ENCODE measurements at regions not wholly inside any gene's neighbourhood (a gene's known extent, or its start where the extent isn't known, plus 50 kb on each side); places are given as distances from the start of the nearest gene placed in this dataset.

DNA sequence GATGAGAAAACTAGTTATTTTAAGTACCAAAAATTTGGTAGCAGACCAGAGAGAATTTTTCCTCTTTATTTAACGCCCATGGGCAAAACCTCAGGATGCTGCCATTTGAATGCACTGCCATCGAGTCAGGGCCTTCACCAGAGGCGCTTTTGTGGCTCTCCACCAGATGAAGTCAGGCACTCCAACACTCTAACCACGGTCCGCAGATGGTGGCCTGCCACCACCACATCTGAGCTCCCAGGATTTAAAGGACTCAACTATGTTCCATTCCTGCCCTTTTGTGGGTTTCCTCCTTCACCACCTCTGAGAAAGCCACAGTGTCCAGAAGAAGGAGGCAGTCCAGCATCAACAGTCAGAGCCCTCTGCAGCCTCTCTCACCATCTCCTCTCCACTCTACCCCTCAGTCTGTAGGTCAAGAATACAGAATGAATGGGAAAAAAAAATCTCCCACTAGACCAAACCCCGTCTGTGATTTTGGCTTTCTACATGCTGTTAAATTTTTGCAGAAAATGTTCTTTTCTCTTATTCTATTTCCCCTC lies 647.4 kb downstream of the USP25 start:
- no peaks in the 10 kb centered on the region for H3K9me3 ChIP-seq (ENCODE audit: control insufficient read depth in 2 of 2, low read length in 2 of 2)
- H3K4me1 ChIP-seq (ENCODE audit: control insufficient read depth, insufficient read depth, low read length), result peaks cover 7% of the 10 kb centered on the region
- no peaks in the 10 kb centered on the region for H3K36me3 ChIP-seq (ENCODE audit: control insufficient read depth in 2 of 2, insufficient read depth in 2 of 2, low read length in 2 of 2)
- no peak overlapping the region for H3K4me3 ChIP-seq (ENCODE audit: low read length in 2 of 2)
- no peaks in the 10 kb centered on the region for H3K27me3 ChIP-seq (ENCODE audit: control insufficient read depth in 1 of 2, insufficient read depth in 2 of 2, low read length in 2 of 2)
- no peak overlapping the region for H3K9ac ChIP-seq (ENCODE audit: low read length in 2 of 2)
- H3K27ac ChIP-seq (ENCODE audit: low read length), result peak overlapping the region; percentile 18

DNA sequence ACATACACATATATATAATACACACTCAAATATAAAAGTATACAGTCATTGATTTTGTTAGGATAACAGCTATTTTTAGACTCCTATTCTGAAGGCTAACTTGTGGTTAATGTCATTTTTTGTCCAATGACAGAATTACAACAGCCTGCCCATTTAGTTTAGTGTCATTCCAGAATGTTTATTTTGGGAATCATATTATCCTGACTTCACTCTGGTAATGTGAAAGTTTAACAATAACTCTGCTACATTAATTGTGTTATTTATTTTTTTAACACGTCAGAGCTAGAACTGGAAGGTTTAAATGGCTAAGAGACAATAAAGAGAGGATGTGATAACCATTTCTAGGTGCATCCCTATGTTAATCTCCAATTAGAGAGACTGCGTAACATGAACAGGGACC lies 648.1 kb downstream of the USP25 start:
- Histone ChIP-seq H3K27me3 (ENCODE audit: control insufficient read depth in 1 of 2, insufficient read depth in 2 of 2, low read length in 2 of 2) (no peaks in the 10 kb centered on the region), H3K4me3 (ENCODE audit: low read length in 2 of 2) (no peak overlapping the region), H3K9ac (ENCODE audit: low read length in 2 of 2) (no peak overlapping the region), H3K9me3 (ENCODE audit: control insufficient read depth in 2 of 2, low read length in 2 of 2) (no peaks in the 10 kb centered on the region), H3K4me1 (ENCODE audit: control insufficient read depth, insufficient read depth, low read length) (peaks cover 7% of the 10 kb centered on the region), H3K27ac (ENCODE audit: low read length) (no peak overlapping the region), H3K36me3 (ENCODE audit: control insufficient read depth in 2 of 2, insufficient read depth in 2 of 2, low read length in 2 of 2) (no peaks in the 10 kb centered on the region)

DNA sequence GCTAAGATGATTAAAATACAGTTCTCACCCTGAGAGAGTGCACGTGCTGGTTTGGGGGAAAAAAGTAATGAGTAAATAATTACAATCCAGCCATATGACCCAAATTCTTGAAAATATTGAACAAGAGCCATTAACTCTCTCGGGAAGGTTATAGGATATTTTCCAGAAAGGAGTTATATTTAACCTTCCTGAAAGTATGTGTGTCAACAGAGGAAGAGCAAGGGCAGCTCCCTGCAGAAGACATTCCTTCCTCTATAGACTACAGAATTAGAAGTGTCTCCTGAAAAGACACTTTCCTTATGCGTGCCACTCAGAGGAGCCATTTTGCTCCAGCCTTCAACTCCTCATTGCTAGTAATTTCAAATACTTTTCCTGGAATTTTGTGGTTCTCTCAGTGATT lies 648.7 kb downstream of the USP25 start:
- Histone ChIP-seq H3K9me3 (ENCODE audit: control insufficient read depth in 2 of 2, low read length in 2 of 2) (no peaks in the 10 kb centered on the region), H3K27me3 (ENCODE audit: control insufficient read depth in 1 of 2, insufficient read depth in 2 of 2, low read length in 2 of 2) (no peaks in the 10 kb centered on the region), H3K4me3 (ENCODE audit: low read length in 2 of 2) (no peak overlapping the region), H3K9ac (ENCODE audit: low read length in 2 of 2) (no peak overlapping the region), H3K36me3 (ENCODE audit: control insufficient read depth in 2 of 2, insufficient read depth in 2 of 2, low read length in 2 of 2) (no peaks in the 10 kb centered on the region), H3K27ac (ENCODE audit: low read length) (no peak overlapping the region), H3K4me1 (ENCODE audit: control insufficient read depth, insufficient read depth, low read length) (peaks cover 7% of the 10 kb centered on the region)

DNA sequence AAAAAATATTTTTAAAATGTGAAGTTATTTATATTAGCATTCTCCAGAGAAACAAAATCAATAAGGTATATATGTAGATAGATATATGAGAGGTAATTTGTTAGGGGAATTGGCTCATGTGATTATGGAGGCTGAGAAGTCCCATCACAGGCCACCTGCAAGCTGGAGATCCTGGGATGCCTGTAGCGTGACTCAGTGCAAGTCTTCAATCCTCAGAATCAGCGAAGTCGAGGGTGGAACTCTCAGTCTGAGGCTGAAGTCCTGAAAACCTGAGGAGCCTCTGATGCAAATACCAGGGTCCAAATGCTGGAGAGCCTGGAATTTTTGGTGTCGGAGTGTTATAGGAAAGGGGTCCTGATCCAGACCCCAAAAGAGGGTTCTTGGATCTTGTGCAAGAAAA lies 658.5 kb downstream of the USP25 start:
- H3K36me3 ChIP-seq (ENCODE audit: control insufficient read depth in 2 of 2, insufficient read depth in 2 of 2, low read length in 2 of 2), result no peaks in the 10 kb centered on the region
- no peaks in the 10 kb centered on the region for H3K27me3 ChIP-seq (ENCODE audit: control insufficient read depth in 1 of 2, insufficient read depth in 2 of 2, low read length in 2 of 2)
- H3K9me3 ChIP-seq (ENCODE audit: control insufficient read depth in 2 of 2, low read length in 2 of 2), result no peaks in the 10 kb centered on the region
- no peak overlapping the region for H3K9ac ChIP-seq (ENCODE audit: low read length in 2 of 2)
- no peaks in the 10 kb centered on the region for H3K4me1 ChIP-seq (ENCODE audit: control insufficient read depth, insufficient read depth, low read length)
- H3K4me3 ChIP-seq (ENCODE audit: low read length in 2 of 2), result no peak overlapping the region
- H3K27ac ChIP-seq (ENCODE audit: low read length), result no peak overlapping the region

DNA sequence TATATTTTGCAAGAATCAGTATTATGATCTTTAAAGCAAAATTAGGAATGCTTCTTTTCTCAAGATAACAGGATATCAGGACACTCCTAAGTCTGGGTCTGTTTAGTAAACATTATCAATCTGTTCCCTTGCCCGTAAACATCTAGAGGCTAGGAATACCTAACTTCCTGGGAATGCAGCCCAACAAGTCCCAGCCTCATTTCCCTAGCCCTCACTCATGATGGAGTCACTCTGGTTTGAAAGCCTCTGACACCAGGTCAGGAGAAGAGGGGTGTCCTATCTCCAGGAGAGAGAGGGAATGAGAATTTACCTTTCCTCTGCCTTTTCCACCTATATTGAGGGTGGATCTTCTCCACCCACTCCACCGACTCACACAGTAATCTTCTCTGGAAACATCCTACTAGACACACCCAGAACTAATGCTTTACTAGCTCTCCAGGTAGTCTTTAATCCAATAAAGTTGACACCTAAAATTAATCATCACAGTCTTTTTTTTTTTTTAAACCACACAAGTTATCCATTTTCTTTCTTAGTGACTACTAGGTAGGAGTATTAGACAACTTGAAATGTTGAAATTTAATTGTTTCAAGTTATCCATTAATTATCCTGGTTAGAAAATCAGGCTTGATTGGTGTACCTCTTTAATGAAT lies 659.3 kb downstream of the USP25 start:
- no peaks in the 10 kb centered on the region for H3K4me1 ChIP-seq (ENCODE audit: control insufficient read depth, insufficient read depth, low read length)
- no peak overlapping the region for H3K9ac ChIP-seq (ENCODE audit: low read length in 2 of 2)
- no peaks in the 10 kb centered on the region for H3K9me3 ChIP-seq (ENCODE audit: control insufficient read depth in 2 of 2, low read length in 2 of 2)
- no peak overlapping the region for H3K4me3 ChIP-seq (ENCODE audit: low read length in 2 of 2)
- H3K36me3 ChIP-seq (ENCODE audit: control insufficient read depth in 2 of 2, insufficient read depth in 2 of 2, low read length in 2 of 2), result no peaks in the 10 kb centered on the region
- H3K27me3 ChIP-seq (ENCODE audit: control insufficient read depth in 1 of 2, insufficient read depth in 2 of 2, low read length in 2 of 2), result no peaks in the 10 kb centered on the region
- H3K27ac ChIP-seq (ENCODE audit: low read length), result no peak overlapping the region

DNA sequence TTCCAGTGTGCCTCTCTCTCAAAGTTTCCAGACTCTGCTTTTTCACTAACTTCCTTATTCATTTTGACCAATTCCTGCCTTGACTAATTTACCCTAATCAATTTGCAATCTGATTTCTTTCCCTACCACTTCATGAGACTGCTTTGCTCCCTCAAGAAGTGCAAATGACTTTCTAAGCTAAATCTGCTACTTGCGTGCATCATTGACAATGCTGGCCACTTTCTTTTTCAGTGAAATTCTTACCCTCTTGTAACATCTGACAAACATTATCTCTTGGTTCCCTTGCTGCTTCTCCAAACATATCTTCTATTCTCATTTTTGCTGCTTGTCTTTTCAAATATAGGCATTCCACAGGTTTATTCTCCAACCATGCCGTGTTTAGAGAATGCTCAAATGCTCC lies 659.9 kb downstream of the USP25 start:
- no peaks in the 10 kb centered on the region for H3K36me3 ChIP-seq (ENCODE audit: control insufficient read depth in 2 of 2, insufficient read depth in 2 of 2, low read length in 2 of 2)
- no peaks in the 10 kb centered on the region for H3K27me3 ChIP-seq (ENCODE audit: control insufficient read depth in 1 of 2, insufficient read depth in 2 of 2, low read length in 2 of 2)
- no peak overlapping the region for H3K4me3 ChIP-seq (ENCODE audit: low read length in 2 of 2)
- H3K27ac ChIP-seq (ENCODE audit: low read length), result no peak overlapping the region
- H3K4me1 ChIP-seq (ENCODE audit: control insufficient read depth, insufficient read depth, low read length), result no peaks in the 10 kb centered on the region
- no peak overlapping the region for H3K9ac ChIP-seq (ENCODE audit: low read length in 2 of 2)
- no peaks in the 10 kb centered on the region for H3K9me3 ChIP-seq (ENCODE audit: control insufficient read depth in 2 of 2, low read length in 2 of 2)

DNA sequence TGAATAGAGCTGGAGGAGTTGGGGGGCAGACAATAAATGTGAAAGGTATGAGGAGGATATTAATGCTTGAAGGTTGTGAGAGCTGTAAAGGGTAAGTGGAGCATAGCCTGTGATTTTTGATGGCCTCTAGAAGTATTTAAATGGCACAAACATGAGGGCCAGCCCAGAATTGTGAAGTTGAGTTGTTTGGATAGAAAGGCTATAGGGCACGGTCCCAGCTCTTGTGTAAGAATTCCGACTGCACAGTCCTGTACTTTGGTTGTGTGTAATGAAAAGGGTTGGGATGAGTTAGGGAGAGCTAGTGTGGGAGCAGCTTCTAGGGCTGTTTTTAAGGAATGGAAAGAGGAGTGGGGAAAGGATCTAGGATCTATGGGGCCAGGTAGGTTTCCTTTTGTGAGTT lies 665.5 kb downstream of the USP25 start:
- Histone ChIP-seq H3K4me3 (ENCODE audit: low read length in 2 of 2) (no peak overlapping the region), H3K27ac (ENCODE audit: low read length) (no peak overlapping the region), H3K9ac (ENCODE audit: low read length in 2 of 2) (no peak overlapping the region), H3K27me3 (ENCODE audit: control insufficient read depth in 1 of 2, insufficient read depth in 2 of 2, low read length in 2 of 2) (no peaks in the 10 kb centered on the region), H3K4me1 (ENCODE audit: control insufficient read depth, insufficient read depth, low read length) (no peaks in the 10 kb centered on the region), H3K9me3 (ENCODE audit: control insufficient read depth in 2 of 2, low read length in 2 of 2) (no peaks in the 10 kb centered on the region), H3K36me3 (ENCODE audit: control insufficient read depth in 2 of 2, insufficient read depth in 2 of 2, low read length in 2 of 2) (no peaks in the 10 kb centered on the region)

DNA sequence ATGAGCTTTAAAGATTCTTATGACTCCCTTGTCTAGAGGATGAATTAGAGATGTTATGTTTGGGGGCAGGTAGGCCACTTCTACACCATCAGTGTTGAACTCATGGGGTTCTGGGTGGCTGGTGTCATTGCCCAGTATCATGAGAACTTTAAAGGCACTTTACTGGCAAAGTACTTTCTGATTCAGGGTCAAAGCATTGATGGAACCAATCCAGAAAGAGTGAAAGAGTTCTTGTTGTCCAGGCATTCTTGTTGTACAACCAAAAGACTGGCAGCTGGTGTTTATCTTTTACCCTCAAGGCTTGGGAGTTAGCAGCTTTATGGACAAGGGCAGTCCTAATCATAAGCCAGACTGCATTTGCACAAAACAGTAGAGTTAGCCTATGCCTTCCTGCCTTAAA lies 673.0 kb downstream of the USP25 start:
- H3K27ac ChIP-seq (ENCODE audit: low read length), result no peak overlapping the region
- no peaks in the 10 kb centered on the region for H3K9me3 ChIP-seq (ENCODE audit: control insufficient read depth in 2 of 2, low read length in 2 of 2)
- no peaks in the 10 kb centered on the region for H3K36me3 ChIP-seq (ENCODE audit: control insufficient read depth in 2 of 2, insufficient read depth in 2 of 2, low read length in 2 of 2)
- no peak overlapping the region for H3K9ac ChIP-seq (ENCODE audit: low read length in 2 of 2)
- no peaks in the 10 kb centered on the region for H3K27me3 ChIP-seq (ENCODE audit: control insufficient read depth in 1 of 2, insufficient read depth in 2 of 2, low read length in 2 of 2)
- H3K4me1 ChIP-seq (ENCODE audit: control insufficient read depth, insufficient read depth, low read length), result no peaks in the 10 kb centered on the region
- H3K4me3 ChIP-seq (ENCODE audit: low read length in 2 of 2), result no peak overlapping the region

DNA sequence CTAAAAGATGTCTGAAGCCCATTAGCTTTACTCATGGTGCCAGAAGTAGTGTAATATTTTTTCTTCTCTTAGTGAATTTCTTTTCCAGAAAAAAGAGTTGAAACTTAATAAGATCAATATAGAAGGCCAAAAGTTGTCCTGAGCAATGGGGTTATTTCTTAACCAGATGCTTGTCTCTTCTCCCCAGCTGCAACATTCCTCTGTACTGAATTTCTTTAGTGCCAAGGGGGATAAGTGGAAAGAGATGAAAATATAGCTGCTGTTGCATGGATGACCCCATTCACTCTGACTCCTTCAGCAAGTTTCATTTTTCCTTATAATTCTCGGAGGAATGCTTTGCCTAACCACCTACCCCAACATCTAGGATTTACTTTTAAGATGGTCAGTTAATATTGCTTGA lies 675.0 kb downstream of the USP25 start:
- H3K4me1 ChIP-seq (ENCODE audit: control insufficient read depth, insufficient read depth, low read length), result no peaks in the 10 kb centered on the region
- H3K9ac ChIP-seq (ENCODE audit: low read length in 2 of 2), result no peak overlapping the region
- H3K27me3 ChIP-seq (ENCODE audit: control insufficient read depth in 1 of 2, insufficient read depth in 2 of 2, low read length in 2 of 2), result no peaks in the 10 kb centered on the region
- no peaks in the 10 kb centered on the region for H3K36me3 ChIP-seq (ENCODE audit: control insufficient read depth in 2 of 2, insufficient read depth in 2 of 2, low read length in 2 of 2)
- H3K4me3 ChIP-seq (ENCODE audit: low read length in 2 of 2), result no peak overlapping the region
- H3K27ac ChIP-seq (ENCODE audit: low read length), result no peak overlapping the region
- no peaks in the 10 kb centered on the region for H3K9me3 ChIP-seq (ENCODE audit: control insufficient read depth in 2 of 2, low read length in 2 of 2)

DNA sequence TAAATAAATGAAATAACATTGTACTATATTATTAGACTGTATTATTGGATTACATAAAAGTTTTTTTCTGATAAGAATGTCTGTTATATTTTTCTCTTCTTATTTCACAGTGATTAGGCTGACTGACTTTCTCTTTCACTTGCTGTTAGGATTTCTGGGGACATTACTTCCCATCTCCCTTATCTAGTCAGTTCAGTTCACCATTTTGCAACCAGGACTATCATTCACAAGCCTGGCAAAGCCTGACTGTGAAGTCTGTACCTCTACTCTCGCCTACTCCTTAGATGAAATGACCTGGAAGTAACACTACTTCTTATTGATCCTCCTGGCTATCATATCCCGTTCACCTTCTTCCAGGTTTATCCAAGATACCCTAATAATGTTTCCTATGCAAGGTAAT lies 676.6 kb downstream of the USP25 start:
- H3K27ac ChIP-seq (ENCODE audit: low read length), result no peak overlapping the region
- no peaks in the 10 kb centered on the region for H3K4me1 ChIP-seq (ENCODE audit: control insufficient read depth, insufficient read depth, low read length)
- H3K4me3 ChIP-seq (ENCODE audit: low read length in 2 of 2), result no peak overlapping the region
- no peaks in the 10 kb centered on the region for H3K36me3 ChIP-seq (ENCODE audit: control insufficient read depth in 2 of 2, insufficient read depth in 2 of 2, low read length in 2 of 2)
- H3K9me3 ChIP-seq (ENCODE audit: control insufficient read depth in 2 of 2, low read length in 2 of 2), result no peaks in the 10 kb centered on the region
- H3K9ac ChIP-seq (ENCODE audit: low read length in 2 of 2), result no peak overlapping the region
- no peaks in the 10 kb centered on the region for H3K27me3 ChIP-seq (ENCODE audit: control insufficient read depth in 1 of 2, insufficient read depth in 2 of 2, low read length in 2 of 2)

DNA sequence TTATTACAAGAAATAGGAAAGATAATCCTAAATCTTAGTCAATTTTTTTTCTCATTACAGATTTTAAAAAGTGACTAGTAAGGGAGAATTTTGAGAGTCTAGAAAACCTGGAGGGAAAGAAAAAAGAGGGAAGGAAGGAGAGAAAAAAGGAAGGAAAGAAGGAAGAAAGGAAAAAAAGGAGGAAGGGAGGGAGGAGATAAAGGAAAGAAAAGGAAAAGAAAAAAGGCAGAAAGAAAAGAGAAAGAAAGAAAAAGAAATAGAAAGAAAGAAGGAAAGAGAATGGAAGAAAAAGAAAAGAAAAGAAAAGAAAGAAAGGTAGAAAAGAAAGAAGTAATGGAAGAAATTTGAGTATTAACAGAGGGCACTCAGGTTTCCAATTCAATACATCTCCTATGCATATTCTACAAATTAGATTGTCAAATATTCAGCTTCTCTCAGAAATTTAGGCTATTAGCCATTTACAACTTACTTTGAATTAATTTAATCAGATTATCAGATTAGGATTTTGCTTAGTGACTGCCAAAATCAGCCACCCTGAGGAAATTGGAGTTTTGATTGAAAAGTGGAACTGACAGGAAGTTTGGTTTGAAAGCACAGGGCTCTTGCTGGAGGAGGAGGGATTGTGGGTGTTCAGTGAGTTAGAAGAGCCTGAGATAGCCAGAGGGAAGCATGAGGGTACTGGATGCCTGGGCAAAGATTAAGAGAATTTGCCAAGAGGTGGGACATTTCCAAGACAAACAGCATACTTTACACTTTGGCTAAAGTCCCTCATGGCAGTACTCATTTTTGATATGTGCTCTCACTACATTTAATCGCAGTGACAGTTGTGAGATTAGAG lies 677.8 kb downstream of the USP25 start:
- Histone ChIP-seq H3K9me3 (ENCODE audit: control insufficient read depth in 2 of 2, low read length in 2 of 2) (no peaks in the 10 kb centered on the region), H3K4me3 (ENCODE audit: low read length in 2 of 2) (no peak overlapping the region), H3K9ac (ENCODE audit: low read length in 2 of 2) (no peak overlapping the region), H3K36me3 (ENCODE audit: control insufficient read depth in 2 of 2, insufficient read depth in 2 of 2, low read length in 2 of 2) (no peaks in the 10 kb centered on the region), H3K27me3 (ENCODE audit: control insufficient read depth in 1 of 2, insufficient read depth in 2 of 2, low read length in 2 of 2) (no peaks in the 10 kb centered on the region), H3K27ac (ENCODE audit: low read length) (no peak overlapping the region), H3K4me1 (ENCODE audit: control insufficient read depth, insufficient read depth, low read length) (no peaks in the 10 kb centered on the region)
